Hindlimb muscle (tissue), 1 donor: ENCODE measurements at regions not wholly inside any gene's neighbourhood (a gene's known extent, or its start where the extent isn't known, plus 50 kb on each side); places are given as distances from the start of the nearest gene placed in this dataset.
"Not testable (repeated sequence)": the region's sequence is repeated elsewhere in the genome, so short reads cannot be mapped to it uniquely, and the experiment has no call there.

Source experiments
- DNase-seq: peaks from one replicate; pipeline ENCODE4 v3.0.0-alpha.2; 2013

- no peak for DNase-seq
These were observed 65.1 kb upstream of the RASD2 start for GRCh38 chr22:35475545-35475944.

GRCh38 chr22:35476341-35476740, 64.3 kb upstream of the RASD2 start:
- no peak for DNase-seq

DNA sequence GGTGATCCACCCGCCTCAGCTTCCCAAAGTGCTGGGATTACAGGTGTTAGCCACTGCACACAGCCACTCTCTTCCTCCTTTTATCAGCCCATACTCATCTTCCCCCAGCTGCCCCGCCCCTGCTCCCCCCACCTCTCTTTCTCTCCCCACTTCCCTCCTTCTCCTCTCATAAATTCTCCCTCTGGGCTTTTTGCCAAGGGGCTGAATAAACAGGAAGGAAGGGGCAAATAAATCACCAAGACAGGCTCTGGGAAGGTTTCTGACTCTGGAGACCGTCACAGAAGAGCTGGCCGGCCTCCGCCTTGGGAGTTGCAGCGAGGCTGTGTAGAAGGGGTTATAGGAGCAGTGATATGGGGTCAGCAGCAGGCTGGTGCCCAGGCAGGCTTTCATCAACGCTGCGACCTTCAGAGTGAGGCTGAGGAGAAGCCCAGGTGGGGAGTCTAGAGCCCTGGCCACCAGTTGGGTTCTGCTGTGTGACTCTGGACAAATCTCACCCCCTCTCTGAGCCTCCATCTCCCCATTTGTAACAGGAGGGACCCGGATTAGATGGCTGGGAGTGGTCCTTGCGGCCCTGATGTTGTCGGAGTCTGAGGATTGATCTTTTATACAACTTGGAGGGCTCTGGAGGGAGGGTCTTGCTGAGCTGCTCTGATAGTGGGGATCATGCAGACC, 62.6 kb upstream of the RASD2 start:
- peak; percentile 51 for DNase-seq

DNA sequence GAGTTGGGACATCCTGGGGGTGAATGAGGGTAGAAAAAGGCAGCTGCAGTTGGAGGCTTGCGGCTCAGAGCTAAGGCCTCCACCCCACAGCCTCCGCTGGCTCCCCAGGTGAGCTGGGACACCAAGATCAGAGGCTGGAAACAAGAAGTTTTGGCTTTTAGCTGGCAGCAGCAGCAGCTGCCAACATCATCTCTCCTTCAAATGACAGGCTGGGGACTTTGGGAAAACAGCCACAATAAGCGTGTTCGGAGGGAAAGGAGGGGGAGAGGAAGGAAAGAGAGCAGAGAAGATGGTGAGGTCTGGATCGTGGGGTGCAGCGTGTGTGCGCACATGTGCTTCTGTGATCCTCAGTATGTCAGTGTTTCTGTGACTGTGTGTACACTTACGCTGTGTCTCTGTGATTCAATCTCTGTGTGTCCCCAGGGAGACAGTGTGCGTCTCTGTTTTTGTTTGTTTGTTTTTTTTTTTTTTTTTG, 62.0 kb upstream of the RASD2 start:
- DNase-seq: no peak

DNA sequence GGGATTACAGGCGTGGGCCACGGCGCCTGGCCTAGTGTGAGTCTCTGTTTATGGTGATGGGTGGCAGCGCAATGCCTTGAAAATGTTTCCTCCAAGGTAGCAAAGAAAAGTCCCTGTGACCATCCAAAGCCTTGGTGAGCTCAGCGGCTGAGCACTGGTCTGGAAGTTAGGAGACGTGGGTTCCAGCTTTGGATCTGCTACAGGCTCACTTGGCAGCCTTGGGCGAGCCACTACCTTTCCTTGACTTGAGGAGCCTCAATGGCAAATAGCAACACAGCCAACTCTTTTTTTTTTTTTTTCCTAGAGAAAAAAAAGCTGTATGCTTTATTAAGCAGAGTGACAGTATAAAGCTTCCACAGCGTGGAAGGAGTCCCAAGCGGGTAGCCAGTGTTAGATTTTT, 61.3 kb upstream of the RASD2 start:
- no peak for DNase-seq

- no peak for DNase-seq
These were observed 60.6 kb upstream of the RASD2 start for GRCh38 chr22:35479985-35480550.

DNA sequence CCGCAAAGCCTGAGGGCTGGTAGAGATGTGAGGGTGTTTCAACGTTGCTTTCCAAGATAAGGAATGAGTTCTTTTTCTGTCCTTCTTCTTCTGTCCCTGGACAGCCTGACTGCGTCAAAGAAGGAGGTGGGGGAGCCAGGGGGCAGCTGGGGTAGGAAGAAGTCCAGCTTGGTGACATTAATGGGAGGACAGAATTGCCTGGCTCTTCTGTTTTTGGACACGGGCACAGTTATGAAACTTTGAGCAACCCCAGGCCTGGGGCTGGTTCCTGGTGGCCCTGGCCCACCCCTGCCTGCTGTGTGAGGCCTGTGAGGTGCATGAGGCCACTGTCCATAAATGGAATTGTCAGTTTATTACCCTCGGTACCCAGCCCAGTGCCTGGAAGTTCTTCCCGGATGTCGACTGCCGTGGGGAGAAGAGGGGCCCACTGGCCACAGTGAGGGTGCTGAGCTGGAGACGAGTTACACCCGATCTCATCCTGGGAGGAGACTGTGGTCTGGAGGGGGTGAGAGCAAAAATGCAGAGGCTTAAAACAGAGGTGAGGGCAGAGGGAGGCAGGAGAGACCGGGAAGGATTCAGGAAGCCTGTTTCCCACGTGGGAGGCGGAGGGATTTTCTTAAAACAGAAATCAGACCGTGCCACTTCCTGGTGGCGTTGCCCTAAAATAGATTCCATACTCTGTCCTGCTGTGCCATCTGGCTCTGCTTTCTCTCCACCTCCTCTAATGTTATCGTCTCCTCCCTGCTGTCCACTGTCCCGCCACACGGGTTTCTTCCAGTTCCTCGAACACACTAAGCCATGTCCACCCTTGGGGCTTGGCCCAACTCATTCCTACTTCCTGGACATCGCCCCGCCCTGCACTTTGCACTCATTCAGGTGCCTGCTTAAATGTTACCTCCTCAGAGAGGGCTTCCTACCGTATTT, 59.7 kb upstream of the RASD2 start:
- DNase-seq: no peak

DNA sequence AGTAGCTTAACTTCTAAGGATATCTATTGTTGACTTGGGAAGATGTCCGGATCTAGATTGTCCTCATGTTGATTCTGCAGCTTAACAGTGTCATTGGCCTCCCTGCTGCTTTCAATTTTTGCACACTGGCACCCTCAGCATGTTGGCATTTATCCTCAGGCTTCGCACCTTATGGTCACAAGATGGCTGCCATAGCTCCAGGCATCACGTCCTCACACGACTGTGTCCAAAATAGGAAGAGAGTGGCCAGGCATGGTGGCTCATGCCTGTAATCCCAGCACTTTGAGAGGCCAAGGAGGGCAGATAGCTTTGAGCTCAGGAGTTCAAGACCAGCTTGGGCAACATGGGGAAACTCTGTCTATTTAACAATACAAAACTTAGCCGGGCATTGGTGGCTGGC, 58.3 kb upstream of the RASD2 start:
- no peak for DNase-seq

- DNase-seq: no peak
These were observed 57.7 kb upstream of the RASD2 start for GRCh38 chr22:35482974-35483373.

DNA sequence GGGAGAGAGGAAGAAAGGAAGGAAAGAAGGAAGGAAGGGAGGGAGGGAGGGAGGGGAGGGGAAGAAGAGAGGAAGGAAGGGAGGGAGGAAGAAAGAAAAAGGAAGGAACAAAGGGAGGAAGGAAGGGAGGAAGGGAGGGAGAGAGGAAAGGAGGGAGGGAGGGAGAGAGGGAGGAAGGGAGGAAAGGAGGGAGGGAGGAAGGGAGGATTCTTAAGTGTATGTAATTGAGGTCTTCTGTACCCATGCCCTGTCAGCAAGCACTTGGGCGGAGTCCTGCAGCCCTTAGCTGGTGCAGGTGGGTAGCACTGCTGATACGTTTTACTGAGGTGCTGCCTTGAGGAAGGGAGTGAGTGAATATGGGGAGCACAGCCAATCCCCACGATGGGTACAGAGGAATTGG, 56.9 kb upstream of the RASD2 start:
- DNase-seq: no peak

DNA sequence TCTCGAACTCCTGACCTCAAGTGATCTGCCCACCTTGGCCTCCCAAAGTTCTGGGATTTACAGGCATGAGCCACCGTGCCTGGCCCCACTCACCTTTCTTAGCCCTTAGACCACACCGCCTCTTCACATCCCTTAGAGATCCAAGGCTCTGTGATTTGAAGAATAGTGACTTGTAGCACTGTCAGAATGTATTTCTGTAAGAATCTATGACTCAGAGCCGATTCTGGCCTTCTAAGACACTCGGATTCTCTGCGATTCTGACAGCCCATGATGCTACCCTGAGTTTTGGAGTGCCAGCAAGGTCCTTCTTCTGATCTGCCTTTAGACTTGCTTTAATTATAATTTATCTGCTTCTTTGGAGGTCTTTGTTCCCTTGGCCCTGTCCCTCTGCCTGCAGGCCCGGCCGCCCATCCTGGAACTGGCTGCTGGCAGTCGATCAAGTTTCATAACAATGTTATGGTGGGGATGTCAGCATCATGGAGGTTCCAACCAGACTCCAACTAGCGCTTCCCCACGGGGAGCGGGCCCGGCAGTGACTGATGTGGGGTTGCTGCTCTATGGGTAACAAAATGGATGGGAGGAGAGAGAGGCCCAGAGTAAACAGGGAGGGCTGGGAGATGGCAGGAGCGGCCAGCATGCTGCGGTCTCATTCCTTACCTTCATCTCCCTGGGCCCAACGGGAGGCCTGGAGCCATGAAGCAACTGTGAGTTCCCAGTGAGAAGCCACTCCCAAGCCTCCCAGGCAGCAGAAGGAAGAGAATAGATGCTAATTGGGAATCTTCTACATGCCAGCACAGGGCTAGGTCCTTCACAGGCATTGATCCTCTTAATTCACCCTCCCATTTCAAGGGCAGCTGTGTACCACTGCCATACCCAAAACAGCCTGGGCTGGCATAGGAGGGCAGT, 55.7 kb upstream of the RASD2 start:
- DNase-seq: no peak

DNA sequence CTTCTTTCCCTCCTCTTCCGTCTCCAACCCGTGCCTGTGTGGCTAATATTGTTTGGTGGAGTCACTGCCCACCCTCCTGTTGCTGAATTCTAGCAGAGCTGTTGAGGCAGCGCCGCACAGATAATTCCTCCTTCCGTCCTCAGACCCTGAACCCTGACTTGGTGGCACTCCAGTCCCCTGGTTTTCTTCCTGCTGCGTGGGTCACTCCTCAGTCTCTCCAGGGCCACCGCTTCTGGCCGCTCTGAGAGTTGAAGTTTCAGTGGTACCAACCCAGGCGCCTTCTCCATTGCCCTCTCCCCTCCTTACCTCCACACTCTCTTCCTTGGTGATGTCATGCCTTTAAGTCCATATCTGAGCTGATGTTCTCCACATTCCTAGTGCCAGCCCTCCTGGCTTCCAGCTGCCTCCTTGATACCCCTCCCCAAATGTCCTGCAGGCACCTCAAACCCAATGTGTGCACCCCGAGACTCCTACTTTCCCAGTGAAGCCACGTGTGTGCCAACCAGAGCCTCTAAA, 54.5 kb upstream of the RASD2 start:
- DNase-seq: no peak

- not testable (repeated sequence) for DNase-seq
These were observed 53.0 kb upstream of the RASD2 start for GRCh38 chr22:35487623-35488022.

DNA sequence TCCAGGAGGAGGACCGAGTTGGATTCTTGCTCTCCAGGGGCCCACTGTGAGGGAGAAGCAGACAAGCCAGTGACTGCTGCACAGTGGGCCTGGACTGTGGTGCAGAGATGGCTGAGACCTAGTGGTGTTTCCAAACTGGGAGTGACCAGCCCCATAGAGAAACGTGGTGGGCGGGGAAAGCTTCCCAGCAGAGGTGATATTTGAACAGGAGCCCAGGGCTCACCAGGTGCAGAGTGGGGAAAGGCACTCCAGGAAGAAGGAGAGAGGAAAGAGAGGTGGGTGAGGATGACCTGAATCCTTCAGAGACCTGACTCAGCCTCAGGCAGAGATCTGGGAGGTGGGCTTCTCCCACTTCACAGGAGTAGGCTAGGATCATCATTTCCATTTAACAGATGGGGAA, 52.1 kb upstream of the RASD2 start:
- DNase-seq: no peak

DNA sequence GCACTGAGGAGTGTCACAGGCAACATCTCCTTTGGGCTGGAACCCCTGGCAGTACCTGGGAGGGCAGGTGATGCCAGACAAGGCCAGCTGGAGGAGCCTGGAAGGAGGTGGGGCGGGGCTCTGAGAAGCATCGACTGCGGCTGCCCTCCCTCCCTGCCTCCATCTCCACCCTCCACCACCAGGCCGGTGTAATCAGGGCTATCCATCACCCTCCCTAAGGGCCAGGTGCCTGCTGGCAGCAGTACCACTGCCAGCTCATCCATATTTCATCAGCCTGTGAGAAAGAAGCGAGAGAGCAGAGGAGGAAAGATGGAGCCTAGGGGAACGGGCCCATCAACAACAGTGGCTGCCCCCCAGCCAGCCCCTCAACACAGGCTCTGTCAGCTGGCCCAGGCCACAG, 51.4 kb upstream of the RASD2 start:
- no peak for DNase-seq
